ENCODE measurements at regions not wholly inside any gene's neighbourhood (a gene's known extent, or its start where the extent isn't known, plus 50 kb on each side); places are given as distances from the start of the nearest gene placed in this dataset.

DNA sequence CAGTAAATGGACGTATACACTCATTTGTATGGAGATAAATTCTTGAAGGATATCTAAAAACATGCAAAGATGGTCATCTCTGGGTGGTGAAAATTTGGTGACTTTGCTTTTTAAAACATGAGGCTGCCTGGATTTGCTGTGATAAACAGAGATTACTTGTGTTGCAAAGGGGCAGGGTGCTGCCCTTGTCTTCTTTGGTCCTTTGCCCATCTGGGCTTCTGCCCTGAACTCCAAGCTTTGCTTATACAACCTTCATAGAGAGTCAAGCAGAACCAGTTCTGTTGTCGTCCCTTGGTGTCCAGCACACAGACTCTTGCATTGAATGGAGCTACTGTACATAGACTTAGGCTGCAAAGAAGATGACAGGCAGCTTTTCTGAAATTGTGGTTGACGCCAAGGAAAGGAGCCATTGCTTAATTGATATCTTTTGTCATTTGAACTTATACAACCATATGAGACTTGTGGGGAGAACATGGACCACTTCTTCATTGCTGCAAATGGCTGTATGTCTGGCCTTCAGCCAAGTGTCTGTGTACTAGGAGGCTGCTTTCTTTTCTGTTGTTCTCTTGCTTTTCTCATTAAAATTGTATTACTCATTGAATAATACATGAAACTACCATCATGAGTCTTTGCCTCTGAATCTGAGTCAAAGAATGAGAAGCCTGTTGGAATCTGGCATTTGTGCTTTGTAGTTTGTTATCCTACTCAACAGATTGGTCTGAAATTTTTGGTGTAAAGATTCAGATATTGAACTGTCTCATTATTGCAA is 152.5 kb downstream of the DMRT2 start:
- Histone ChIP-seq H4K20me1 (ENCODE audit: insufficient read depth, poor library complexity, severe bottlenecking) (no peaks in the 10 kb centered on the region), H3K27me3 (no peaks in the 10 kb centered on the region), H3K36me3 (replicated peaks; ENCODE audit: insufficient read depth, low read depth) (no peaks in the 10 kb centered on the region), H3K9me2 (replicated peaks; ENCODE audit: insufficient read depth) (no peaks in the 10 kb centered on the region), H3K79me2 (no peaks in the 10 kb centered on the region), H3K4me1 (ENCODE audit: insufficient read depth) (no peaks in the 10 kb centered on the region), H3K27ac (no peak overlapping the region), H3K4me3 (no peak overlapping the region), H2AFZ (no peak overlapping the region), H3K4me2 (no peak overlapping the region), H3K9me3 (ENCODE audit: low read depth) (no peaks in the 10 kb centered on the region)
- DNase-seq (ENCODE audit: low spot score): no peak
- TF ChIP-seq EZH2phosphoT487 (IDR thresholded peaks at IDR 0.05; ENCODE audit: low read depth, severe bottlenecking, unreplicated experiment) (no peak), EZH2 (IDR thresholded peaks at IDR 0.05; ENCODE audit: borderline replicate concordance) (no peak), CTCF (IDR thresholded peaks at IDR 0.05; ENCODE audit: poor library complexity) (no peak)
- WGBS (ENCODE audit: low lambda C conversion rate, missing lambda C conversion rate): 56% methylated on average over 3 of the region's 3 CpGs

GRCh38 chr9:1207686-1208085 is 157.5 kb downstream of the DMRT2 start:
- no peaks in the 10 kb centered on the region for H3K9me2 ChIP-seq (replicated peaks; ENCODE audit: insufficient read depth)

GRCh38 chr9:1208157-1208556 is 158.0 kb downstream of the DMRT2 start:
- TF ChIP-seq EZH2 (IDR thresholded peaks at IDR 0.05; ENCODE audit: borderline replicate concordance) (no peak), CTCF (IDR thresholded peaks at IDR 0.05; ENCODE audit: poor library complexity) (no peak), EZH2phosphoT487 (IDR thresholded peaks at IDR 0.05; ENCODE audit: low read depth, severe bottlenecking, unreplicated experiment) (no peak)
- no peak overlapping the region for H3K4me2 ChIP-seq
- H3K4me3 ChIP-seq: no peak overlapping the region
- no peaks in the 10 kb centered on the region for H3K9me2 ChIP-seq (replicated peaks; ENCODE audit: insufficient read depth)
- DNase-seq (ENCODE audit: low spot score): no peak
- no peaks in the 10 kb centered on the region for H4K20me1 ChIP-seq (ENCODE audit: insufficient read depth, poor library complexity, severe bottlenecking)
- no peak overlapping the region for H2AFZ ChIP-seq
- 78% methylated on average over 2 of the region's 2 CpGs for WGBS (ENCODE audit: low lambda C conversion rate, missing lambda C conversion rate)
- H3K36me3 ChIP-seq (replicated peaks; ENCODE audit: insufficient read depth, low read depth): no peaks in the 10 kb centered on the region
- H3K4me1 ChIP-seq (ENCODE audit: insufficient read depth): no peaks in the 10 kb centered on the region
- H3K27ac ChIP-seq: no peak overlapping the region
- H3K9me3 ChIP-seq (ENCODE audit: low read depth): no peaks in the 10 kb centered on the region
- H3K27me3 ChIP-seq: no peaks in the 10 kb centered on the region
- no peaks in the 10 kb centered on the region for H3K79me2 ChIP-seq

More at GRCh38 chr9:1207686-1208085, 157.5 kb downstream of the DMRT2 start:
- no peaks in the 10 kb centered on the region for H3K9me3 ChIP-seq (ENCODE audit: low read depth)
- H3K4me2 ChIP-seq: no peak overlapping the region
- H3K27ac ChIP-seq: no peak overlapping the region
- H3K4me1 ChIP-seq (ENCODE audit: insufficient read depth): no peaks in the 10 kb centered on the region
- no peak for TF ChIP-seq EZH2phosphoT487 (IDR thresholded peaks at IDR 0.05; ENCODE audit: low read depth, severe bottlenecking, unreplicated experiment)
- TF ChIP-seq EZH2 (IDR thresholded peaks at IDR 0.05; ENCODE audit: borderline replicate concordance): no peak
- TF ChIP-seq CTCF (IDR thresholded peaks at IDR 0.05; ENCODE audit: poor library complexity): no peak
- 88% methylated on average over 3 of the region's 3 CpGs for WGBS (ENCODE audit: low lambda C conversion rate, missing lambda C conversion rate)
- H3K79me2 ChIP-seq: no peaks in the 10 kb centered on the region
- H4K20me1 ChIP-seq (ENCODE audit: insufficient read depth, poor library complexity, severe bottlenecking): no peaks in the 10 kb centered on the region
- H3K36me3 ChIP-seq (replicated peaks; ENCODE audit: insufficient read depth, low read depth): no peaks in the 10 kb centered on the region
- no peak overlapping the region for H3K4me3 ChIP-seq
- no peaks in the 10 kb centered on the region for H3K27me3 ChIP-seq
- no peak overlapping the region for H2AFZ ChIP-seq
- no peak for DNase-seq (ENCODE audit: low spot score)

All from hepatocyte (in vitro differentiated cells).